ENCODE measurements at regions not wholly inside any gene's neighbourhood (a gene's known extent, or its start where the extent isn't known, plus 50 kb on each side); places are given as distances from the start of the nearest gene placed in this dataset.

GRCh38 chr2:191530618-191531017, 147.3 kb upstream of the NABP1 start:
- no peak for TF ChIP-seq GATA3 (IDR thresholded peaks at IDR 0.05; ENCODE audit: low read depth, low read length)
- no peak for TF ChIP-seq GATA2 (IDR thresholded peaks at IDR 0.05; ENCODE audit: low read depth, low read length)

- no peak for TF ChIP-seq GATA2 (IDR thresholded peaks at IDR 0.05; ENCODE audit: low read depth, low read length)
- TF ChIP-seq GATA3 (IDR thresholded peaks at IDR 0.05; ENCODE audit: low read depth, low read length): no peak
Measured at GRCh38 chr2:191533693-191534180, 144.2 kb upstream of the NABP1 start.

- TF ChIP-seq GATA2 (IDR thresholded peaks at IDR 0.05; ENCODE audit: low read depth, low read length): no peak
- no peak for TF ChIP-seq GATA3 (IDR thresholded peaks at IDR 0.05; ENCODE audit: low read depth, low read length)
Measured at GRCh38 chr2:191537921-191538320, 140.0 kb upstream of the NABP1 start.

DNA sequence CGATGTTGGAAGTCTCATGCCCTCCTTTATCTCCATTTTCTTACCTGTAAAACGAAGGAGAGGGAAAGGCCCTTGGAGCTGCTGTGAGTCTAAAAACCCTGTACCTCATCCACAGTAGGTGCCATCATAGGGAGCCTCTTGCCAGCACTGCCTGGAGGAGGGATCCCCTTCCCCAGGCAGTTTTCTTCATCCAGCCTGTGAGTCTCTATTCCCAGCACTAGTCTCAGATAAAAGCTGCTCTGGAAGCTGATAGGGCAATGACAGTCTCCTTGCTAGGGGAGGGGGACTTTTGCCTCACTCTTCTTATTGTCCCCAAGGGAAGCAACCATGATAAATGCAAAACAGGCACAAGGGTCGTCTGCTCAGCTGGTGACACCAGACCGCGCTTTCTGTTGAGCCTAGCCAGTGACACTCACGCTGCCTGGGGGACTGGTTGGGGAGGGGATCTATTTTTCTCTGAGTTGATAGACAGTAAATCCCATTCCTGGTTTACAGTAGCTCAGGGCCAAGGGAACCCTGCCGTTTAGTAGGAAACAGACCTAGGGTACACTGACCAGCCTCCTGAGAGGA, 139.5 kb upstream of the NABP1 start:
- TF ChIP-seq GATA2 (IDR thresholded peaks at IDR 0.05; ENCODE audit: low read depth, low read length) (peak; percentile 26; the same call in 1 of the 2 replicates), GATA3 (IDR thresholded peaks at IDR 0.05; ENCODE audit: low read depth, low read length) (no peak)

DNA sequence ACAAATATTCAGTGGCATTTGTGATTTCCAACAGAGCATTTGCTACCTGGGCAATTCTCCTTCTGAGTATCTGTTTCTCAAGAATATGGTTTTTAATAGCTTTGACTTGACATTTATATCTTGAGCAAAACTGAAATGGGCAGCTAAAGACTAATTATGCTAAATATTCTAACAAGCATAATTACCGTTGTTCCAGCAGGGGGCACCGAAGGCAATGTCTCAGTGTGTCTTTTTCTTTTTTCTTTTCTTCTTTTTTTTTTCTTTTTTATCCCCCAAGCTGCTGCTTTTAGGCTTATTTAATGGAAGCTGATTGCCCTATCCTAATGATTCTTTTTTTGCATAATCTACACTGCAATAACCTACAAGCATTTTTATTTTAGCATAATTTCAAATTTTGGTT, 138.9 kb upstream of the NABP1 start:
- TF ChIP-seq GATA2 (IDR thresholded peaks at IDR 0.05; ENCODE audit: low read depth, low read length) (no peak), GATA3 (IDR thresholded peaks at IDR 0.05; ENCODE audit: low read depth, low read length) (no peak)

- TF ChIP-seq GATA3 (IDR thresholded peaks at IDR 0.05; ENCODE audit: low read depth, low read length) (no peak), GATA2 (IDR thresholded peaks at IDR 0.05; ENCODE audit: low read depth, low read length) (no peak)
Measured at GRCh38 chr2:191540681-191541080, 137.3 kb upstream of the NABP1 start.

DNA sequence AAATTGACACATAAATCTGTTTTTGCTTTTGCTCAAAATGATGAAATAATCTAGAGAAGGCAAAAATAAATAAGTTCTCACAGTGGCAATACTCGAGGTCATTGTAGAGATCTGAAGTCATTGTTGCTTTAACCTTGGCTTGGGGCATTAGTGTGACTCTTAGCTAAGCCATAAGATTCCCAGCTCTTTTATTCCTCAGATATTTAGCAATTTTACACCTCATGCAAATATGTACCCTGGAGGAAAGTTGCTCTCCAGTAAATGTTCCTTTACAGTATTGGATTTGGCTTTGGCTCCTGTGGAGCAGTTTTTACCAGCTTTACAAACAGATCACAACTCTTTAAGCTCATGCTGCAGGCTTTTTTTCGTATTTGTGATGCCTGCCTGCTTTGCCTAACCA, 134.2 kb upstream of the NABP1 start:
- TF ChIP-seq GATA2 (IDR thresholded peaks at IDR 0.05; ENCODE audit: low read depth, low read length): no peak
- no peak for TF ChIP-seq GATA3 (IDR thresholded peaks at IDR 0.05; ENCODE audit: low read depth, low read length)

- no peak for TF ChIP-seq GATA2 (IDR thresholded peaks at IDR 0.05; ENCODE audit: low read depth, low read length)
- TF ChIP-seq GATA3 (IDR thresholded peaks at IDR 0.05; ENCODE audit: low read depth, low read length): no peak
Measured at GRCh38 chr2:191544461-191545062, 133.4 kb upstream of the NABP1 start.

DNA sequence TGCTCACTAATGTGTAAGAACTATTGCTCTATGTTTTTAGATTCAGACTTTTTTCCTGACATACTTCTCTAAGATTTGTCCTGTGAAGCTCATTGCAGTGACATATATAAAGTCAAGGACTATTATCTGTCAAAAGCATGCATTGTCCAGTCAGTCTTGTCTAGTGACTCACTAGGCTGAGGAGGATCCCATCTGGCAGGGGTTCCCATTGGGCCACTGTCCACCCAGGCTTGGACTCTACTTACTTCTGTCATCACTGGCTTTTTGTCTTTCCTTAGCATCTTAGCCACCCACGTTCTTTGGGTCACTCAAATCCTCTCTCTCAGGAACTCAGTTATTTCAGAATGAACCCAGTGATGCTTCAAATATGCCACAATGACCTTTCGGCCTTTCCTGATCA, 132.6 kb upstream of the NABP1 start:
- TF ChIP-seq GATA3 (IDR thresholded peaks at IDR 0.05; ENCODE audit: low read depth, low read length): no peak
- no peak for TF ChIP-seq GATA2 (IDR thresholded peaks at IDR 0.05; ENCODE audit: low read depth, low read length)

DNA sequence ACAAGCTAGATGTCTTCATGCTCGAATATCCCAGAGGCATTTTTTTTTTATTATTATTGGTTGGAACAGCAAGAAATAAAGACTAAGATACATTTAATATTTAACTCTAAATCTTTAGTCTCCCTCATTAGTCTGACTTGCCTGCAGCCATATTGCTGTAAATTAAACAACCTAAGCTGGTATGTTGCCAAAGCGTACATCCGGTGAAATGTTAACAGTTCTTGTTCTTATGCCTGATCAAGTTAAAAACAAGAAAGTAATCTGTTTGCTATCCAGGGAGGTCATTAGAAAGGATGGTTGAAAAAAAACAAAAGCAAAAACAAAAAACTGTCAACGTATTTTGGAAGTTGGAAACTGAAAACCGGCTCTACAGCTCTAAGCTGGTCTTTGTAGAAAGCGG, 125.9 kb upstream of the NABP1 start:
- no peak for TF ChIP-seq GATA3 (IDR thresholded peaks at IDR 0.05; ENCODE audit: low read depth, low read length)
- TF ChIP-seq GATA2 (IDR thresholded peaks at IDR 0.05; ENCODE audit: low read depth, low read length): no peak

- TF ChIP-seq GATA2 (IDR thresholded peaks at IDR 0.05; ENCODE audit: low read depth, low read length) (no peak), GATA3 (IDR thresholded peaks at IDR 0.05; ENCODE audit: low read depth, low read length) (no peak)
Measured at GRCh38 chr2:191554240-191554639, 123.7 kb upstream of the NABP1 start.

- no peak for TF ChIP-seq GATA2 (IDR thresholded peaks at IDR 0.05; ENCODE audit: low read depth, low read length)
- TF ChIP-seq GATA3 (IDR thresholded peaks at IDR 0.05; ENCODE audit: low read depth, low read length): no peak
Measured at GRCh38 chr2:191555092-191555742, 122.7 kb upstream of the NABP1 start.

DNA sequence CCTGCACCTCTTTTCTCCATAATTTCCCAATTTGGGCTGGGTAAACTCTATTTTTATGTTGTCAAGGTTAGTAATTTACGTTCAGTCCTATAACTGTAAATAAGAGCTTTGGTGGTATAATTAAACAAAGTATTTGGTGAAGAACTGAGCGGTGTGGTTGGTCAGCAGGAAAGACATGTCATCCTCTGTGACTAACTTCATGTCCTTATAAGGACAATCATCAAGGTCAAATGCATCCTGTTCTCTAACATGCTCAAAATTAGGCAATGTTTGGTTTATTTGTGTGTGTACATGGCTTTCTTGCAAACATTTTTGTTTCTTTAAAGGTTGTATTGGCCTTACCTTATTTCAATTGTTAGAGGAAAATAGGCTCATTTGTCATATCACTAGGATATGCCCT, 121.5 kb upstream of the NABP1 start:
- TF ChIP-seq GATA3 (IDR thresholded peaks at IDR 0.05; ENCODE audit: low read depth, low read length) (no peak), GATA2 (IDR thresholded peaks at IDR 0.05; ENCODE audit: low read depth, low read length) (no peak)

DNA sequence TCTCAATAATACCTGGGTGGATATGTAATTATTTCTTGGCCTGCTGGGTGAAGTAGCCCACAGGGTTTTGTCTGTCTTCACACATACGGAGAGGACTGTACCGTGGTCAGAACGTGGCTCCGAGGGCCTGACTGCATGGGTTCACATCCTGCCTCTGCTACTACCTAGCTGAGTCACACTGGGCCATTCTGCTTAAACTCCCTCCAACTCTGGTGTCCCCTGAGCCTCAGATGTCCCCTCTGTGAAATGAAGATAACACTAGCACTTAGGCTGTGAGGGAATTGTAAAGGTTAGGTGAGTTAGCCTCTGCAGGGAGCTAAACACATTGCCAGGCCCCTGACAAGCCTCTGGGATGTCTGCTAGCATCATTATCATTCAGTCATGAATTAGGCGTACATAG, 120.1 kb upstream of the NABP1 start:
- TF ChIP-seq GATA2 (IDR thresholded peaks at IDR 0.05; ENCODE audit: low read depth, low read length) (no peak), GATA3 (IDR thresholded peaks at IDR 0.05; ENCODE audit: low read depth, low read length) (no peak)

GRCh38 chr2:191559569-191559968, 118.4 kb upstream of the NABP1 start:
- TF ChIP-seq GATA2 (IDR thresholded peaks at IDR 0.05; ENCODE audit: low read depth, low read length) (no peak), GATA3 (IDR thresholded peaks at IDR 0.05; ENCODE audit: low read depth, low read length) (no peak)
